Keratinocyte (primary cell): ENCODE measurements at regions not wholly inside any gene's neighbourhood (a gene's known extent, or its start where the extent isn't known, plus 50 kb on each side); places are given as distances from the start of the nearest gene placed in this dataset.

Experiments
- DNase-seq: peaks from one replicate; pipeline ENCODE4 v3.0.0-alpha.2; 2011; ENCODE audit warnings: low read depth, missing footprints, low spot score
- FAIRE-seq: peaks from 2 replicates; lab custom pipeline; 2011; peaks lifted over from hg19 to GRCh38; lab: Jason Lieb, UNC
- H2AFZ ChIP-seq: 2 replicates; pipeline ENCODE4 v1.6.0; 2012; ENCODE audit warnings: low read length, control low read depth, inconsistent platforms; ENCODE audit not compliant: control insufficient read depth
- H3K27ac ChIP-seq: 2 replicates; pipeline ENCODE4 v1.5.1; 2011; ENCODE audit warnings: low read length; ENCODE audit not compliant: control insufficient read depth, insufficient read depth
- H3K27me3 ChIP-seq: 3 replicates; pipeline ENCODE4 v1.6.0; 2011; ENCODE audit warnings: low read length; ENCODE audit not compliant: control insufficient read depth, insufficient read depth; ENCODE audit errors: extremely low read depth
- H3K36me3 ChIP-seq, 2 experiments: 2 replicates in 1 of 2; 3 replicates in 1 of 2; pipeline ENCODE4 v1.5.1; 2011; ENCODE audit warnings: low read length in 2 of 2, mild to moderate bottlenecking in 1 of 2; ENCODE audit not compliant: control insufficient read depth in 2 of 2, insufficient read depth in 2 of 2; ENCODE audit errors: extremely low read depth in 1 of 2
- H3K4me1 ChIP-seq: 3 replicates; pipeline ENCODE4 v1.5.1; 2011; ENCODE audit warnings: low read length; ENCODE audit not compliant: control insufficient read depth, insufficient read depth; ENCODE audit errors: extremely low read depth
- H3K4me2 ChIP-seq: 3 replicates; pipeline ENCODE4 v1.6.0; 2011; ENCODE audit warnings: low read depth, low read length; ENCODE audit not compliant: control insufficient read depth, insufficient read depth; ENCODE audit errors: extremely low read depth
- H3K4me3 ChIP-seq, 3 experiments: fragments of 200-600 bp in 1 of 3; sonication (generic) in 1 of 3; 2 replicates in 2 of 3; 3 replicates in 1 of 3; pipeline ENCODE4 v1.5.1; 2011 to 2016; ENCODE audit warnings: low read length in 3 of 3, mild to moderate bottlenecking in 3 of 3, control low read depth in 2 of 3, inconsistent platforms in 1 of 3, low read depth in 1 of 3, mixed read lengths in 1 of 3, mixed run types in 1 of 3, moderate library complexity in 1 of 3; ENCODE audit not compliant: control insufficient read depth in 2 of 3, insufficient read depth in 2 of 3; ENCODE audit errors: extremely low read depth in 1 of 3
- H3K79me2 ChIP-seq: 2 replicates; pipeline ENCODE4 v1.6.0; 2012; ENCODE audit warnings: low read length; ENCODE audit not compliant: control insufficient read depth, insufficient read depth
- H3K9ac ChIP-seq: 3 replicates; pipeline ENCODE4 v1.6.0; 2011; ENCODE audit warnings: low read length; ENCODE audit not compliant: control insufficient read depth, insufficient read depth; ENCODE audit errors: extremely low read depth
- H3K9me1 ChIP-seq: 3 replicates; pipeline ENCODE4 v1.6.0; 2011; ENCODE audit warnings: low read length; ENCODE audit not compliant: control insufficient read depth, insufficient read depth; ENCODE audit errors: extremely low read depth
- H3K9me3 ChIP-seq: 2 replicates; pipeline ENCODE4 v1.5.1; 2012; ENCODE audit warnings: low read depth, low read length; ENCODE audit not compliant: control insufficient read depth
- H4K20me1 ChIP-seq: 3 replicates; pipeline ENCODE4 v1.6.0; 2011; ENCODE audit warnings: low read length; ENCODE audit not compliant: control insufficient read depth, insufficient read depth; ENCODE audit errors: extremely low read depth
- CTCF ChIP-seq, 3 experiments: IDR thresholded peaks in 1 of 3; conservative IDR thresholded peaks in 1 of 3; optimal IDR thresholded peaks in 1 of 3; 2 replicates in 2 of 3; 3 replicates in 1 of 3; pipeline versions ENCODE3 to v1.5.1; 2011; ENCODE audit warnings: low read length in 3 of 3, mild to moderate bottlenecking in 3 of 3, moderate library complexity in 2 of 3, control low read depth in 1 of 3, inconsistent platforms in 1 of 3; ENCODE audit not compliant: insufficient read depth in 2 of 3; ENCODE audit errors: extremely low read depth in 1 of 3
- EZH2 ChIP-seq: IDR thresholded peaks from one replicate; pipeline ENCODE4 v1.6.1; 2012; ENCODE audit warnings: inconsistent platforms, mild to moderate bottlenecking, low read length, moderate library complexity
- dilution Hi-C: fragments of 300-500 bp; cut with MboI; formaldehyde crosslinking; loops from one replicate; pipeline ENCODE4 v1.7.0; 2020; ENCODE audit warnings: low sequenced_read_pairs; ENCODE audit not compliant: extremely low pct_ligation_motif_present

- Histone ChIP-seq H3K4me1 (no peaks in the 10 kb centered on the region), H3K36me3 (no peaks in the 10 kb centered on the region), H3K9ac (no peak overlapping the region), H3K9me1 (no peaks in the 10 kb centered on the region), H4K20me1 (no peaks in the 10 kb centered on the region), H3K9me3 (no peaks in the 10 kb centered on the region), H3K27me3 (peaks cover 2% of the 10 kb centered on the region), H3K4me3 (no peak overlapping the region), H2AFZ (no peak overlapping the region), H3K27ac (no peak overlapping the region), H3K4me2 (no peak overlapping the region), H3K79me2 (no peaks in the 10 kb centered on the region)
- DNase-seq (no peak), FAIRE-seq (no peak)
- dilution Hi-C loops = no loop called here
- TF ChIP-seq EZH2 (no peak), CTCF (optimal IDR thresholded peaks at IDR 0.05 in 1 of 3, IDR thresholded peaks at IDR 0.05 in 1 of 3, conservative IDR thresholded peaks at IDR 0.05 in 1 of 3; ENCODE audit: extremely low read depth in 1 of 3, insufficient read depth in 2 of 3, low read length in 3 of 3) (no peak)
Measured at GRCh38 chrX:40209951-40210617, 112.3 kb upstream of the BCOR start.

GRCh38 chrX:40207626-40208025 lies 109.9 kb upstream of the BCOR start:
- Histone ChIP-seq H3K27ac (no peak overlapping the region), H3K9me1 (no peaks in the 10 kb centered on the region), H3K9me3 (no peaks in the 10 kb centered on the region), H4K20me1 (no peaks in the 10 kb centered on the region), H3K79me2 (no peaks in the 10 kb centered on the region), H3K27me3 (peaks cover 2% of the 10 kb centered on the region), H3K4me2 (no peak overlapping the region), H3K4me3 (no peak overlapping the region), H3K36me3 (no peaks in the 10 kb centered on the region), H2AFZ (no peak overlapping the region), H3K9ac (no peak overlapping the region), H3K4me1 (no peaks in the 10 kb centered on the region)
- TF ChIP-seq CTCF (optimal IDR thresholded peaks at IDR 0.05 in 1 of 3, IDR thresholded peaks at IDR 0.05 in 1 of 3, conservative IDR thresholded peaks at IDR 0.05 in 1 of 3; ENCODE audit: extremely low read depth in 1 of 3, insufficient read depth in 2 of 3, low read length in 3 of 3) (no peak), EZH2 (no peak)
- DNase-seq = no peak
- dilution Hi-C loops = no loop called here
- FAIRE-seq = no peak
